ENCODE measurements at regions not wholly inside any gene's neighbourhood (a gene's known extent, or its start where the extent isn't known, plus 50 kb on each side); places are given as distances from the start of the nearest gene placed in this dataset.

DNA sequence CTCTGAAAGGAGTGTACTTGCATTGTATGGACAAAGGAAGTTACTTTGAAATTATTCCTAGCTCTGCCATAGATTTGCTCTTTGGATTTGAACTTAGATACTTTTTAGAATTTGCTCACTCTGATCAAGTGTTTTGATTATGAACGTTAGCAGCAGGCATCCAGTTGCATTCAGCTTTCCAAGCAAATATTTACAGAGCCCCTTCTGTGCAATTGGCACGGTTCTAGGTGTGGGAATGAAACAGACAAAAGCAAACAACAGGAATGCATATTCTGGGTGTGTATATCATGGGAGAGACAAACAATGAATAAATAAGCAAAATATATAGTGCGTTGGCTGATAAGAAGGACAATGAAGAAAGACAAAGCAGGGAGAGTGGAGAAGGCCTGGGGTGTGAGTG is 125.5 kb upstream of the ADAMTS9 start (continued):
- TF ChIP-seq, protein P1, sequence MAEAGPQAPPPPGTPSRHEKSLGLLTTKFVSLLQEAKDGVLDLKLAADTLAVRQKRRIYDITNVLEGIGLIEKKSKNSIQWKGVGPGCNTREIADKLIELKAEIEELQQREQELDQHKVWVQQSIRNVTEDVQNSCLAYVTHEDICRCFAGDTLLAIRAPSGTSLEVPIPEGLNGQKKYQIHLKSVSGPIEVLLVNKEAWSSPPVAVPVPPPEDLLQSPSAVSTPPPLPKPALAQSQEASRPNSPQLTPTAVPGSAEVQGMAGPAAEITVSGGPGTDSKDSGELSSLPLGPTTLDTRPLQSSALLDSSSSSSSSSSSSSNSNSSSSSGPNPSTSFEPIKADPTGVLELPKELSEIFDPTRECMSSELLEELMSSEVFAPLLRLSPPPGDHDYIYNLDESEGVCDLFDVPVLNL (CRISPR knock-in tag; IDR thresholded peaks at IDR 0.05; ENCODE audit: borderline replicate concordance, low read depth) = no peak
- TF ChIP-seq GTF2I (CRISPR knock-in tag; conservative IDR thresholded peaks at IDR 0.05) (no peak), CREB1 (CRISPR knock-in tag; IDR thresholded peaks at IDR 0.05) (no peak)
- TF ChIP-seq, protein P2, sequence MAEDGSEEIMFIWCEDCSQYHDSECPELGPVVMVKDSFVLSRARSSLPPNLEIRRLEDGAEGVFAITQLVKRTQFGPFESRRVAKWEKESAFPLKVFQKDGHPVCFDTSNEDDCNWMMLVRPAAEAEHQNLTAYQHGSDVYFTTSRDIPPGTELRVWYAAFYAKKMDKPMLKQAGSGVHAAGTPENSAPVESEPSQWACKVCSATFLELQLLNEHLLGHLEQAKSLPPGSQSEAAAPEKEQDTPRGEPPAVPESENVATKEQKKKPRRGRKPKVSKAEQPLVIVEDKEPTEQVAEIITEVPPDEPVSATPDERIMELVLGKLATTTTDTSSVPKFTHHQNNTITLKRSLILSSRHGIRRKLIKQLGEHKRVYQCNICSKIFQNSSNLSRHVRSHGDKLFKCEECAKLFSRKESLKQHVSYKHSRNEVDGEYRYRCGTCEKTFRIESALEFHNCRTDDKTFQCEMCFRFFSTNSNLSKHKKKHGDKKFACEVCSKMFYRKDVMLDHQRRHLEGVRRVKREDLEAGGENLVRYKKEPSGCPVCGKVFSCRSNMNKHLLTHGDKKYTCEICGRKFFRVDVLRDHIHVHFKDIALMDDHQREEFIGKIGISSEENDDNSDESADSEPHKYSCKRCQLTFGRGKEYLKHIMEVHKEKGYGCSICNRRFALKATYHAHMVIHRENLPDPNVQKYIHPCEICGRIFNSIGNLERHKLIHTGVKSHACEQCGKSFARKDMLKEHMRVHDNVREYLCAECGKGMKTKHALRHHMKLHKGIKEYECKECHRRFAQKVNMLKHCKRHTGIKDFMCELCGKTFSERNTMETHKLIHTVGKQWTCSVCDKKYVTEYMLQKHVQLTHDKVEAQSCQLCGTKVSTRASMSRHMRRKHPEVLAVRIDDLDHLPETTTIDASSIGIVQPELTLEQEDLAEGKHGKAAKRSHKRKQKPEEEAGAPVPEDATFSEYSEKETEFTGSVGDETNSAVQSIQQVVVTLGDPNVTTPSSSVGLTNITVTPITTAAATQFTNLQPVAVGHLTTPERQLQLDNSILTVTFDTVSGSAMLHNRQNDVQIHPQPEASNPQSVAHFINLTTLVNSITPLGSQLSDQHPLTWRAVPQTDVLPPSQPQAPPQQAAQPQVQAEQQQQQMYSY (CRISPR knock-in tag; IDR thresholded peaks at IDR 0.05) = no peak
- TF ChIP-seq, protein P3, sequence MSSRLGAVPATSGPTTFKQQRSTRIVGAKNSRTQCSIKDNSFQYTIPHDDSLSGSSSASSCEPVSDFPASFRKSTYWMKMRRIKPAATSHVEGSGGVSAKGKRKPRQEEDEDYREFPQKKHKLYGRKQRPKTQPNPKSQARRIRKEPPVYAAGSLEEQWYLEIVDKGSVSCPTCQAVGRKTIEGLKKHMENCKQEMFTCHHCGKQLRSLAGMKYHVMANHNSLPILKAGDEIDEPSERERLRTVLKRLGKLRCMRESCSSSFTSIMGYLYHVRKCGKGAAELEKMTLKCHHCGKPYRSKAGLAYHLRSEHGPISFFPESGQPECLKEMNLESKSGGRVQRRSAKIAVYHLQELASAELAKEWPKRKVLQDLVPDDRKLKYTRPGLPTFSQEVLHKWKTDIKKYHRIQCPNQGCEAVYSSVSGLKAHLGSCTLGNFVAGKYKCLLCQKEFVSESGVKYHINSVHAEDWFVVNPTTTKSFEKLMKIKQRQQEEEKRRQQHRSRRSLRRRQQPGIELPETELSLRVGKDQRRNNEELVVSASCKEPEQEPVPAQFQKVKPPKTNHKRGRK (CRISPR knock-in tag; IDR thresholded peaks at IDR 0.05; ENCODE audit: borderline replicate concordance) = no peak

DNA sequence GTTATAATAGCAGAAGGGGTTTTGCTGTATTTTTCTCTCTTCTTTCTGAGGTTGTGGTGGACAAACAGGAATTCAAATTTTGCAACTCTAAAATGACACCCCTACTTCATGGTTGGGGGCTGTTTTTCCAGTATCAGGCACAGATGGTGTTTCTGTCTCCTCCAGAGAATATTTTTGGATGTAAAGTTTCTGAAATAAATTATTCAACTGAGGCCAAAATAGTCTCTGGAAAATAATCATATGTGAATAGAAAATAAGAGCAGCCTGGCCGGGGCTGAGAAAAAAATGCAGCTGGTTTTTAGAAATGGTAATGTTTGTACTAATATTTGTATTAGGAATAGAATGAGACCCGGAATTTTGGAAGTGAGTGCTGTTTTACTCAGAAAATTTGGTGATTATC is 121.3 kb upstream of the ADAMTS9 start:
- no peak for DNase-seq (ENCODE audit: low spot score)
- ATAC-seq = no peak
- ChIA-PET POLR2A (no interaction called here), CTCF (no interaction called here)
- H3K9me3 Mint-ChIP-seq = peaks cover 4% of the 10 kb centered on the region; the same call in 1 of the 2 replicates
- H3K27ac Mint-ChIP-seq = no peak overlapping the region
- no peaks in the 10 kb centered on the region for H3K4me1 Mint-ChIP-seq
- H3K36me3 Mint-ChIP-seq = no peaks in the 10 kb centered on the region
- TF ChIP-seq ZNF671 (CRISPR knock-in tag; IDR thresholded peaks at IDR 0.05) (no peak), NR1H2 (CRISPR knock-in tag; IDR thresholded peaks at IDR 0.05) (no peak), CREB1 (CRISPR knock-in tag; IDR thresholded peaks at IDR 0.05) (no peak), RELA (CRISPR knock-in tag; IDR thresholded peaks at IDR 0.05; ENCODE audit: borderline replicate concordance) (no peak), ZNF232 (CRISPR knock-in tag; IDR thresholded peaks at IDR 0.05) (no peak), MXD4 (CRISPR knock-in tag; IDR thresholded peaks at IDR 0.05; ENCODE audit: borderline replicate concordance) (no peak), ZBTB21 (CRISPR knock-in tag; IDR thresholded peaks at IDR 0.05; ENCODE audit: borderline replicate concordance) (no peak), JAZF1 (CRISPR knock-in tag; IDR thresholded peaks at IDR 0.05) (no peak)
- TF ChIP-seq, protein P4, sequence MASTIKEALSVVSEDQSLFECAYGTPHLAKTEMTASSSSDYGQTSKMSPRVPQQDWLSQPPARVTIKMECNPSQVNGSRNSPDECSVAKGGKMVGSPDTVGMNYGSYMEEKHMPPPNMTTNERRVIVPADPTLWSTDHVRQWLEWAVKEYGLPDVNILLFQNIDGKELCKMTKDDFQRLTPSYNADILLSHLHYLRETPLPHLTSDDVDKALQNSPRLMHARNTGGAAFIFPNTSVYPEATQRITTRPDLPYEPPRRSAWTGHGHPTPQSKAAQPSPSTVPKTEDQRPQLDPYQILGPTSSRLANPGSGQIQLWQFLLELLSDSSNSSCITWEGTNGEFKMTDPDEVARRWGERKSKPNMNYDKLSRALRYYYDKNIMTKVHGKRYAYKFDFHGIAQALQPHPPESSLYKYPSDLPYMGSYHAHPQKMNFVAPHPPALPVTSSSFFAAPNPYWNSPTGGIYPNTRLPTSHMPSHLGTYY (CRISPR knock-in tag; IDR thresholded peaks at IDR 0.05) = no peak
- TF ChIP-seq, protein P5, sequence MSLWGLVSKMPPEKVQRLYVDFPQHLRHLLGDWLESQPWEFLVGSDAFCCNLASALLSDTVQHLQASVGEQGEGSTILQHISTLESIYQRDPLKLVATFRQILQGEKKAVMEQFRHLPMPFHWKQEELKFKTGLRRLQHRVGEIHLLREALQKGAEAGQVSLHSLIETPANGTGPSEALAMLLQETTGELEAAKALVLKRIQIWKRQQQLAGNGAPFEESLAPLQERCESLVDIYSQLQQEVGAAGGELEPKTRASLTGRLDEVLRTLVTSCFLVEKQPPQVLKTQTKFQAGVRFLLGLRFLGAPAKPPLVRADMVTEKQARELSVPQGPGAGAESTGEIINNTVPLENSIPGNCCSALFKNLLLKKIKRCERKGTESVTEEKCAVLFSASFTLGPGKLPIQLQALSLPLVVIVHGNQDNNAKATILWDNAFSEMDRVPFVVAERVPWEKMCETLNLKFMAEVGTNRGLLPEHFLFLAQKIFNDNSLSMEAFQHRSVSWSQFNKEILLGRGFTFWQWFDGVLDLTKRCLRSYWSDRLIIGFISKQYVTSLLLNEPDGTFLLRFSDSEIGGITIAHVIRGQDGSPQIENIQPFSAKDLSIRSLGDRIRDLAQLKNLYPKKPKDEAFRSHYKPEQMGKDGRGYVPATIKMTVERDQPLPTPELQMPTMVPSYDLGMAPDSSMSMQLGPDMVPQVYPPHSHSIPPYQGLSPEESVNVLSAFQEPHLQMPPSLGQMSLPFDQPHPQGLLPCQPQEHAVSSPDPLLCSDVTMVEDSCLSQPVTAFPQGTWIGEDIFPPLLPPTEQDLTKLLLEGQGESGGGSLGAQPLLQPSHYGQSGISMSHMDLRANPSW (CRISPR knock-in tag; conservative IDR thresholded peaks at IDR 0.05; ENCODE audit: low read depth) = no peak
- TF ChIP-seq, protein P6, sequence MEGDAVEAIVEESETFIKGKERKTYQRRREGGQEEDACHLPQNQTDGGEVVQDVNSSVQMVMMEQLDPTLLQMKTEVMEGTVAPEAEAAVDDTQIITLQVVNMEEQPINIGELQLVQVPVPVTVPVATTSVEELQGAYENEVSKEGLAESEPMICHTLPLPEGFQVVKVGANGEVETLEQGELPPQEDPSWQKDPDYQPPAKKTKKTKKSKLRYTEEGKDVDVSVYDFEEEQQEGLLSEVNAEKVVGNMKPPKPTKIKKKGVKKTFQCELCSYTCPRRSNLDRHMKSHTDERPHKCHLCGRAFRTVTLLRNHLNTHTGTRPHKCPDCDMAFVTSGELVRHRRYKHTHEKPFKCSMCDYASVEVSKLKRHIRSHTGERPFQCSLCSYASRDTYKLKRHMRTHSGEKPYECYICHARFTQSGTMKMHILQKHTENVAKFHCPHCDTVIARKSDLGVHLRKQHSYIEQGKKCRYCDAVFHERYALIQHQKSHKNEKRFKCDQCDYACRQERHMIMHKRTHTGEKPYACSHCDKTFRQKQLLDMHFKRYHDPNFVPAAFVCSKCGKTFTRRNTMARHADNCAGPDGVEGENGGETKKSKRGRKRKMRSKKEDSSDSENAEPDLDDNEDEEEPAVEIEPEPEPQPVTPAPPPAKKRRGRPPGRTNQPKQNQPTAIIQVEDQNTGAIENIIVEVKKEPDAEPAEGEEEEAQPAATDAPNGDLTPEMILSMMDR (IDR thresholded peaks at IDR 0.05) = no peak
- no peak overlapping the region for H3K4me3 Mint-ChIP-seq
- peaks cover 4% of the 10 kb centered on the region; the same call in 1 of the 2 replicates for H3K27me3 Mint-ChIP-seq (ENCODE audit: low read depth)

Data from WTC11 (cell line).